ENCODE measurements at regions not wholly inside any gene's neighbourhood (a gene's known extent, or its start where the extent isn't known, plus 50 kb on each side); places are given as distances from the start of the nearest gene placed in this dataset.

GRCh38 chr6:159445351-159445750, 247.7 kb downstream of the SOD2 start:
- H3K9me3 ChIP-seq (ENCODE audit: low read depth), result no peaks in the 10 kb centered on the region
- H3K9me2 ChIP-seq (replicated peaks; ENCODE audit: insufficient read depth), result no peaks in the 10 kb centered on the region
- no peaks in the 10 kb centered on the region for H3K79me2 ChIP-seq
- H3K27ac ChIP-seq, result no peak overlapping the region
- H3K4me3 ChIP-seq, result no peak overlapping the region
- no peaks in the 10 kb centered on the region for H4K20me1 ChIP-seq (ENCODE audit: insufficient read depth, poor library complexity, severe bottlenecking)
- H3K36me3 ChIP-seq (replicated peaks; ENCODE audit: insufficient read depth, low read depth), result no peaks in the 10 kb centered on the region
- 88% methylated on average over 4 of the region's 4 CpGs for WGBS (ENCODE audit: low lambda C conversion rate, missing lambda C conversion rate)
- DNase-seq (ENCODE audit: low spot score), result no peak
- peaks cover 2% of the 10 kb centered on the region for H3K4me1 ChIP-seq (ENCODE audit: insufficient read depth)
- H3K4me2 ChIP-seq, result no peak overlapping the region
- TF ChIP-seq EZH2phosphoT487 (IDR thresholded peaks at IDR 0.05; ENCODE audit: low read depth, severe bottlenecking, unreplicated experiment) (no peak), EZH2 (IDR thresholded peaks at IDR 0.05; ENCODE audit: borderline replicate concordance) (no peak), CTCF (IDR thresholded peaks at IDR 0.05; ENCODE audit: poor library complexity) (no peak)
- H2AFZ ChIP-seq, result no peak overlapping the region
- H3K27me3 ChIP-seq, result no peaks in the 10 kb centered on the region

GRCh38 chr6:159444056-159444760, 248.8 kb downstream of the SOD2 start:
- H3K79me2 ChIP-seq, result no peaks in the 10 kb centered on the region
- no peak overlapping the region for H2AFZ ChIP-seq
- WGBS (ENCODE audit: low lambda C conversion rate, missing lambda C conversion rate), result 78% methylated on average over 8 of the region's 8 CpGs
- H3K27ac ChIP-seq, result no peak overlapping the region
- TF ChIP-seq EZH2phosphoT487 (IDR thresholded peaks at IDR 0.05; ENCODE audit: low read depth, severe bottlenecking, unreplicated experiment), result no peak
- TF ChIP-seq EZH2 (IDR thresholded peaks at IDR 0.05; ENCODE audit: borderline replicate concordance), result no peak
- no peak for TF ChIP-seq CTCF (IDR thresholded peaks at IDR 0.05; ENCODE audit: poor library complexity)
- no peaks in the 10 kb centered on the region for H3K4me1 ChIP-seq (ENCODE audit: insufficient read depth)
- H3K4me3 ChIP-seq, result no peak overlapping the region
- no peaks in the 10 kb centered on the region for H3K36me3 ChIP-seq (replicated peaks; ENCODE audit: insufficient read depth, low read depth)
- no peaks in the 10 kb centered on the region for H3K27me3 ChIP-seq
- H3K9me2 ChIP-seq (replicated peaks; ENCODE audit: insufficient read depth), result no peaks in the 10 kb centered on the region
- no peak for DNase-seq (ENCODE audit: low spot score)
- H3K9me3 ChIP-seq (ENCODE audit: low read depth), result no peaks in the 10 kb centered on the region
- H3K4me2 ChIP-seq, result no peak overlapping the region
- H4K20me1 ChIP-seq (ENCODE audit: insufficient read depth, poor library complexity, severe bottlenecking), result no peaks in the 10 kb centered on the region

GRCh38 chr6:159443417-159443920, 249.6 kb downstream of the SOD2 start:
- Histone ChIP-seq H3K9me3 (ENCODE audit: low read depth) (no peaks in the 10 kb centered on the region), H3K36me3 (replicated peaks; ENCODE audit: insufficient read depth, low read depth) (no peaks in the 10 kb centered on the region), H3K4me2 (no peak overlapping the region), H3K27ac (no peak overlapping the region), H2AFZ (no peak overlapping the region), H4K20me1 (ENCODE audit: insufficient read depth, poor library complexity, severe bottlenecking) (no peaks in the 10 kb centered on the region), H3K79me2 (no peaks in the 10 kb centered on the region), H3K4me1 (ENCODE audit: insufficient read depth) (no peaks in the 10 kb centered on the region), H3K4me3 (no peak overlapping the region), H3K27me3 (no peaks in the 10 kb centered on the region), H3K9me2 (replicated peaks; ENCODE audit: insufficient read depth) (no peaks in the 10 kb centered on the region)
- DNase-seq (ENCODE audit: low spot score), result no peak
- 55% methylated on average over 8 of the region's 8 CpGs for WGBS (ENCODE audit: low lambda C conversion rate, missing lambda C conversion rate)
- TF ChIP-seq CTCF (IDR thresholded peaks at IDR 0.05; ENCODE audit: poor library complexity), result no peak
- TF ChIP-seq EZH2phosphoT487 (IDR thresholded peaks at IDR 0.05; ENCODE audit: low read depth, severe bottlenecking, unreplicated experiment), result no peak
- TF ChIP-seq EZH2 (IDR thresholded peaks at IDR 0.05; ENCODE audit: borderline replicate concordance), result no peak

Measured in hepatocyte (in vitro differentiated cells).